Nephron (organoid): ENCODE measurements at regions not wholly inside any gene's neighbourhood (a gene's known extent, or its start where the extent isn't known, plus 50 kb on each side); places are given as distances from the start of the nearest gene placed in this dataset.

Experiments used
- H3K27ac Mint-ChIP-seq, 3 experiments: 2 replicates each; pipeline ENCODE4 v1.8.0; 2020; ENCODE audit warnings: mixed read lengths in 3 of 3, mild to moderate bottlenecking in 2 of 3, moderate library complexity in 1 of 3
- H3K27me3 Mint-ChIP-seq: 2 replicates; pipeline ENCODE4 v1.8.0; 2021; ENCODE audit warnings: low read depth, mild to moderate bottlenecking, moderate library complexity, mixed read lengths
- H3K36me3 Mint-ChIP-seq: 2 replicates; pipeline ENCODE4 v1.8.0; 2020; ENCODE audit warnings: low read depth, mixed read lengths
- H3K4me1 Mint-ChIP-seq: 2 replicates; pipeline ENCODE4 v1.8.0; 2020; ENCODE audit warnings: mixed read lengths
- H3K4me3 Mint-ChIP-seq, 3 experiments: 2 replicates each; pipeline ENCODE4 v1.8.0; 2020; ENCODE audit warnings: mild to moderate bottlenecking in 3 of 3, mixed read lengths in 3 of 3, moderate library complexity in 2 of 3
- H3K9me3 Mint-ChIP-seq: 2 replicates; pipeline ENCODE4 v1.8.0; 2020; ENCODE audit warnings: mixed read lengths
- TF ChIP-seq, protein P1 (sequence below), 3 experiments: fragments of 200-600 bp; sonication (generic); IDR thresholded peaks; one replicate each; pipeline ENCODE4 v1.5.0; 2021; ENCODE audit warnings: antibody characterized with exemption in 3 of 3; ENCODE audit not compliant: unreplicated experiment in 3 of 3

GRCh38 chr1:4355839-4356238, 298.6 kb upstream of the AJAP1 start:
- Mint-ChIP-seq H3K27ac (no peak overlapping the region), H3K9me3 (no peaks in the 10 kb centered on the region), H3K4me3 (no peak overlapping the region), H3K36me3 (no peaks in the 10 kb centered on the region), H3K4me1 (no peaks in the 10 kb centered on the region), H3K27me3 (peaks cover 34% of the 10 kb centered on the region)
- TF ChIP-seq, protein P1, sequence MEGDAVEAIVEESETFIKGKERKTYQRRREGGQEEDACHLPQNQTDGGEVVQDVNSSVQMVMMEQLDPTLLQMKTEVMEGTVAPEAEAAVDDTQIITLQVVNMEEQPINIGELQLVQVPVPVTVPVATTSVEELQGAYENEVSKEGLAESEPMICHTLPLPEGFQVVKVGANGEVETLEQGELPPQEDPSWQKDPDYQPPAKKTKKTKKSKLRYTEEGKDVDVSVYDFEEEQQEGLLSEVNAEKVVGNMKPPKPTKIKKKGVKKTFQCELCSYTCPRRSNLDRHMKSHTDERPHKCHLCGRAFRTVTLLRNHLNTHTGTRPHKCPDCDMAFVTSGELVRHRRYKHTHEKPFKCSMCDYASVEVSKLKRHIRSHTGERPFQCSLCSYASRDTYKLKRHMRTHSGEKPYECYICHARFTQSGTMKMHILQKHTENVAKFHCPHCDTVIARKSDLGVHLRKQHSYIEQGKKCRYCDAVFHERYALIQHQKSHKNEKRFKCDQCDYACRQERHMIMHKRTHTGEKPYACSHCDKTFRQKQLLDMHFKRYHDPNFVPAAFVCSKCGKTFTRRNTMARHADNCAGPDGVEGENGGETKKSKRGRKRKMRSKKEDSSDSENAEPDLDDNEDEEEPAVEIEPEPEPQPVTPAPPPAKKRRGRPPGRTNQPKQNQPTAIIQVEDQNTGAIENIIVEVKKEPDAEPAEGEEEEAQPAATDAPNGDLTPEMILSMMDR (IDR thresholded peaks at IDR 0.05; ENCODE audit: unreplicated experiment in 3 of 3) = no peak

GRCh38 chr1:4362314-4363044, 291.9 kb upstream of the AJAP1 start:
- Mint-ChIP-seq H3K27me3 (peaks cover 34% of the 10 kb centered on the region), H3K27ac (no peak overlapping the region), H3K4me3 (no peak overlapping the region), H3K36me3 (no peaks in the 10 kb centered on the region), H3K9me3 (peaks cover 7% of the 10 kb centered on the region), H3K4me1 (no peaks in the 10 kb centered on the region)
- TF ChIP-seq, protein P1 (IDR thresholded peaks at IDR 0.05; ENCODE audit: unreplicated experiment in 3 of 3) = no peak

DNA sequence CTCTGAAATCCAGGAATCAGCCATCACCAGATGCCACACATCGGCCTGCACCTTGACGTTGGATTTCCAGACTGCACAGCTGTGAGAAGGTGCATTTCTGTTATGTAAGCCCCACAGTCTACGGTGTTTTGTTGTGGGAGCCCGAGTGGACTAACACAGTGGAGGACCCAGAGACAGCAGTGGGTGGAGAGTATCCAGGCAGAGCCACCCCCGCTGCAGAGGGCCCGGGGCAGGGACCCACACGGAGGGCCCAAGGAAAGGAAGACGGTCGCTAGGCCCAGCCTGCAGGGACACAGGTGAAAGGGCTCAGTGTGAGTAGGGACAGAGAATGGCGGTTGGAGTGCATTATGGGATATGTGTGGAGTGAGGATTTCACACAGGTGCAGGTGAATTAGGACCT, 288.3 kb upstream of the AJAP1 start:
- TF ChIP-seq, protein P1 (IDR thresholded peaks at IDR 0.05; ENCODE audit: unreplicated experiment in 3 of 3) = no peak
- Mint-ChIP-seq H3K36me3 (no peaks in the 10 kb centered on the region), H3K27ac (no peak overlapping the region), H3K4me1 (no peaks in the 10 kb centered on the region), H3K27me3 (peaks cover 15% of the 10 kb centered on the region), H3K4me3 (no peak overlapping the region), H3K9me3 (peaks cover 7% of the 10 kb centered on the region)

- Mint-ChIP-seq H3K4me3 (no peak overlapping the region), H3K4me1 (no peaks in the 10 kb centered on the region), H3K27ac (no peak overlapping the region), H3K27me3 (peaks cover 10% of the 10 kb centered on the region), H3K9me3 (peaks cover 7% of the 10 kb centered on the region), H3K36me3 (no peaks in the 10 kb centered on the region)
- TF ChIP-seq, protein P1 (IDR thresholded peaks at IDR 0.05; ENCODE audit: unreplicated experiment in 3 of 3) = no peak
Observed at GRCh38 chr1:4367230-4367777, 287.1 kb upstream of the AJAP1 start.

DNA sequence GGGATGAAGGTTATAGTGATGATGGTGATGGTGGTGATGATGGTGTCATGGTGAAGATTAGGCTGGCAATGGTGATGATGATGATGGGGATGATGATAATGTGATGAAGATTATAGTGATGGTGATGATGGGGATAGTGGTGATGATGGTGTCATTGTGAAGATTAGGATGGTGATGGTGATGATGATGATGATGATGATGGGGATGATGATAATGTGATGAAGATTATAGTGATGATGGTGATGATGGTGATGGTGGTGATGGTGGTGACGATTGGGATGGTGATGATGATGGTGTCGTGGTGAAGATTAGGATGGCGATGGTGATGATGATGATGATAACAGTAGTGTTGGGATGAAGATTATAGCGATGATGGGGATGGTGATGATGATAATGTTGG, 285.1 kb upstream of the AJAP1 start:
- Mint-ChIP-seq H3K4me1 (no peaks in the 10 kb centered on the region), H3K4me3 (no peak overlapping the region), H3K36me3 (no peaks in the 10 kb centered on the region), H3K27ac (no peak overlapping the region), H3K9me3 (peaks cover 3% of the 10 kb centered on the region), H3K27me3 (peaks cover 6% of the 10 kb centered on the region)
- TF ChIP-seq, protein P1 (IDR thresholded peaks at IDR 0.05; ENCODE audit: unreplicated experiment in 3 of 3) = no peak

- Mint-ChIP-seq H3K4me1 (no peaks in the 10 kb centered on the region), H3K27me3 (peaks cover 11% of the 10 kb centered on the region), H3K36me3 (no peaks in the 10 kb centered on the region), H3K4me3 (no peak overlapping the region), H3K9me3 (peaks cover 8% of the 10 kb centered on the region), H3K27ac (no peak overlapping the region)
- TF ChIP-seq, protein P1 (IDR thresholded peaks at IDR 0.05; ENCODE audit: unreplicated experiment in 3 of 3) = no peak
Observed at GRCh38 chr1:4371849-4372248, 282.6 kb upstream of the AJAP1 start.
